GM12872 (cell line): ENCODE measurements at regions not wholly inside any gene's neighbourhood (a gene's known extent, or its start where the extent isn't known, plus 50 kb on each side); places are given as distances from the start of the nearest gene placed in this dataset.

Experiments
- TF ChIP-seq, protein P1 (sequence below): IDR thresholded peaks from 3 replicates; pipeline ENCODE4 v1.5.1; 2011; ENCODE audit warnings: low read depth, mild to moderate bottlenecking, low read length, moderate library complexity; ENCODE audit not compliant: insufficient read depth

DNA sequence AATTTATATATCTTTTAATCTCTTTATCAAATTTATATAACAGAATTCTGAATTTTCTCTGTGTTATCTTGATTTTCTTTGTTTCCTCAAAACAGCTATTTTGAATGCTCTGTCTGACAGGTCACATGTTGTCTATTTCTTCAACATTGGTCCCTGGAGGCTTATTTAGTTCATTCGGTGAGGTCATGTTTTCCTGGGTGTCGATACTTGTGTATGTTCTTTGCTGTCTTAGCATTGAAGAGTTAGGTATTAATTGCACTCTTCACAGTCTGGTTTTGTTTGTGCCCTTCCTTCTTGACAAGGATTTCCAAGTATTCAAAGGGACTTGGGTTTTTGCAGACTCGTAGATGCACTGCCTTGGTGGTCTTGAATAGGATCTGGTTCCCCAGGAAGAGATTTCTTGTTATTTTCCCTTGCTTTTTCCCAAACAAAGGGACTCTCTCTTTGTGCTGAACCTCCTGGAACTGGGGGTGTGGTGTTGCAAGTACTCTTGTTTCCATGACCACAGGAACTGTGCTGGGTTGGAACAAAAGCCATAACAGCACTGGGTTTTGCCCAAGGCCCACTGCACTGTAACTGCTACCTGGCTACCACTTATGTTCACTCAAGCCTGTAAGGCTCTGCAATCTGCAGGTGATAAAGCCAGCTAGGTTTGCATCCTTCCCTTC, 1483.0 kb downstream of the CDH8 start:
- TF ChIP-seq, protein P1, sequence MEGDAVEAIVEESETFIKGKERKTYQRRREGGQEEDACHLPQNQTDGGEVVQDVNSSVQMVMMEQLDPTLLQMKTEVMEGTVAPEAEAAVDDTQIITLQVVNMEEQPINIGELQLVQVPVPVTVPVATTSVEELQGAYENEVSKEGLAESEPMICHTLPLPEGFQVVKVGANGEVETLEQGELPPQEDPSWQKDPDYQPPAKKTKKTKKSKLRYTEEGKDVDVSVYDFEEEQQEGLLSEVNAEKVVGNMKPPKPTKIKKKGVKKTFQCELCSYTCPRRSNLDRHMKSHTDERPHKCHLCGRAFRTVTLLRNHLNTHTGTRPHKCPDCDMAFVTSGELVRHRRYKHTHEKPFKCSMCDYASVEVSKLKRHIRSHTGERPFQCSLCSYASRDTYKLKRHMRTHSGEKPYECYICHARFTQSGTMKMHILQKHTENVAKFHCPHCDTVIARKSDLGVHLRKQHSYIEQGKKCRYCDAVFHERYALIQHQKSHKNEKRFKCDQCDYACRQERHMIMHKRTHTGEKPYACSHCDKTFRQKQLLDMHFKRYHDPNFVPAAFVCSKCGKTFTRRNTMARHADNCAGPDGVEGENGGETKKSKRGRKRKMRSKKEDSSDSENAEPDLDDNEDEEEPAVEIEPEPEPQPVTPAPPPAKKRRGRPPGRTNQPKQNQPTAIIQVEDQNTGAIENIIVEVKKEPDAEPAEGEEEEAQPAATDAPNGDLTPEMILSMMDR = no peak

DNA sequence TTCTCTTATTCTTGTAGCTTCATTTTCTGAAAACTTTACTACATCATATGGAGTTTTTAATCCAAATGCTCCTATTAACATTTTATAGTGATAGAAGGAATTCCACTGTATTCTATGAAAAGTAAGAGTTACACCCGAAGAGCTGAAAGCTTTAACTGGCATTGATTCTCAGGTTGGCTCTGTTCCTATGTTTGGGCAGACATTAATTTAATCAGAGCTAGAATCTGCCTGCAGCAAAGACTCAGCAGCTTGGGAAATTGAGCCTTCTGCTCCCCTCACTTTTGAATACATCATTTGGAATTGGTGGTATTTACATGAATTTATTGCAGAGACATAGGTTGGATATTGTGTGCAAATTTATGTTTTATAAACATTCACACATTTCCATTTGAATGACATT, 1494.7 kb downstream of the CDH8 start:
- TF ChIP-seq, protein P1 = no peak

DNA sequence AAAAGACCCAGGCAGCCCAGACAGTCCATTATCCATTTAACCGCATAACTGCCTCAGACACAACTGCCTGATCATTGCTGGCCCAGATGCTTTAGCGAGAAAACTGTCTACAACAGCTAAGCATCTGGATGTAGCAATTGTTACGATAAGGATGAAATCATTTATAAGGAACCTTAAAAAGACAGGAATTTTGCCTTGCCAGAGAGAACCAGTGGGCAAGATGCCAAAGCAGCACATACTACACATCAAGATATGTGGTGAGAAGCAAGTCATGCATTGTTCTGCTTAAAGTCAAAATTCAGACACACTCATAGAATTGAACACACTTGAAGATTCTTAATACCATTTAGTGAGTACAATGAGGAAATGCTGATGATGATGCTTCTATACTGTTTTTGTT, 1525.3 kb downstream of the CDH8 start:
- TF ChIP-seq, protein P1 = no peak

- TF ChIP-seq, protein P1 = no peak
Measured at GRCh38 chr16:60510208-60510607, 1526.0 kb downstream of the CDH8 start.

- TF ChIP-seq, protein P1 = no peak
Measured at GRCh38 chr16:60491273-60491672, 1545.0 kb downstream of the CDH8 start.

GRCh38 chr16:60485872-60486489, 1550.3 kb downstream of the CDH8 start:
- TF ChIP-seq, protein P1 = no peak

- TF ChIP-seq, protein P1 = no peak
Measured at GRCh38 chr16:60484901-60485300, 1551.3 kb downstream of the CDH8 start.
